Mesenchymal stem cell (in vitro differentiated cells and primary cell): ENCODE measurements at regions not wholly inside any gene's neighbourhood (a gene's known extent, or its start where the extent isn't known, plus 50 kb on each side); places are given as distances from the start of the nearest gene placed in this dataset.
A peak's percentile ranks its signal among the peaks of the same experiment; 100 is the strongest.
"Not testable (repeated sequence)": the region's sequence is repeated elsewhere in the genome, so short reads cannot be mapped to it uniquely, and the experiment has no call there.

ENCODE experiments used
- DNase-seq: peaks from one replicate; pipeline ENCODE4 v3.0.0-alpha.2; 2013
- H2AFZ ChIP-seq: one replicate; pipeline ENCODE4 v1.6.1; 2013; ENCODE audit warnings: low read depth, mild to moderate bottlenecking, control low read depth, inconsistent platforms, low read length, moderate library complexity
- H2AK5ac ChIP-seq: 2 replicates; pipeline ENCODE4 v1.6.1; 2013; ENCODE audit warnings: low read length, moderate library complexity, mild to moderate bottlenecking, inconsistent platforms; ENCODE audit not compliant: severe bottlenecking
- H2BK120ac ChIP-seq: one replicate; pipeline ENCODE4 v1.6.1; 2013; ENCODE audit warnings: low read depth, mild to moderate bottlenecking, inconsistent platforms, low read length, moderate library complexity
- H2BK12ac ChIP-seq, 2 experiments: one replicate each; pipeline ENCODE4 v1.6.1; 2013; ENCODE audit warnings: inconsistent platforms in 2 of 2, low read length in 2 of 2, mild to moderate bottlenecking in 2 of 2, moderate library complexity in 2 of 2, control low read depth in 1 of 2
- H2BK15ac ChIP-seq: one replicate; pipeline ENCODE4 v1.6.1; 2013; ENCODE audit warnings: mild to moderate bottlenecking, low read depth, inconsistent platforms; ENCODE audit not compliant: poor library complexity, severe bottlenecking
- H2BK5ac ChIP-seq: 2 replicates; pipeline ENCODE4 v1.6.1; 2013; ENCODE audit warnings: low read depth, mild to moderate bottlenecking, low read length, control low read depth, inconsistent platforms; ENCODE audit not compliant: poor library complexity, severe bottlenecking
- H3K14ac ChIP-seq, 2 experiments: one replicate each; pipeline ENCODE4 v1.6.1; 2013; ENCODE audit warnings: inconsistent platforms in 2 of 2, low read length in 2 of 2, control low read depth in 1 of 2, mild to moderate bottlenecking in 1 of 2, moderate library complexity in 1 of 2
- H3K18ac ChIP-seq, 2 experiments: one replicate each; pipeline ENCODE4 v1.6.1; 2013; ENCODE audit warnings: inconsistent platforms in 2 of 2, low read length in 2 of 2, control low read depth in 1 of 2, low read depth in 1 of 2, mild to moderate bottlenecking in 1 of 2
- H3K23ac ChIP-seq, 2 experiments: one replicate each; pipeline ENCODE4 v1.6.1; 2013; ENCODE audit warnings: inconsistent platforms in 2 of 2, low read length in 2 of 2, mild to moderate bottlenecking in 2 of 2, moderate library complexity in 2 of 2, control low read depth in 1 of 2
- H3K27ac ChIP-seq: 2 replicates; pipeline ENCODE4 v1.5.1; 2013; ENCODE audit warnings: mild to moderate bottlenecking, moderate library complexity, low read length, control low read depth, inconsistent platforms; ENCODE audit not compliant: poor library complexity, severe bottlenecking
- H3K27me3 ChIP-seq, 2 experiments: 2 replicates each; pipeline versions ENCODE4 v1.6.1 to v1.7.0; 2013; ENCODE audit warnings: low read length in 2 of 2, mild to moderate bottlenecking in 2 of 2, moderate library complexity in 2 of 2, control low read depth in 1 of 2, inconsistent platforms in 1 of 2; ENCODE audit not compliant: control insufficient read depth in 1 of 2, insufficient read depth in 1 of 2
- H3K36me3 ChIP-seq, 2 experiments: 2 replicates each; pipeline versions ENCODE4 v1.6.1 to v1.7.0; 2013; ENCODE audit warnings: low read length in 2 of 2, control low read depth in 1 of 2, inconsistent platforms in 1 of 2, low read depth in 1 of 2, mild to moderate bottlenecking in 1 of 2; ENCODE audit not compliant: insufficient read depth in 2 of 2, control insufficient read depth in 1 of 2
- H3K4ac ChIP-seq, 2 experiments: one replicate each; pipeline ENCODE4 v1.6.1; 2013; ENCODE audit warnings: inconsistent platforms in 2 of 2, low read length in 2 of 2, mild to moderate bottlenecking in 2 of 2, moderate library complexity in 2 of 2, control low read depth in 1 of 2, low read depth in 1 of 2
- H3K4me1 ChIP-seq: 2 replicates; pipeline ENCODE4 v1.6.1; 2013; ENCODE audit warnings: low read depth, low read length, control low read depth; ENCODE audit not compliant: control insufficient read depth, insufficient read depth
- H3K4me2 ChIP-seq: 2 replicates; pipeline ENCODE4 v1.6.1; 2013; ENCODE audit warnings: low read length, mild to moderate bottlenecking, inconsistent platforms; ENCODE audit not compliant: poor library complexity, severe bottlenecking
- H3K4me3 ChIP-seq, 2 experiments: 2 replicates each; pipeline versions ENCODE4 v1.5.1 to v1.7.0; 2013; ENCODE audit warnings: low read length in 2 of 2, mild to moderate bottlenecking in 2 of 2, control low read depth in 1 of 2, low read depth in 1 of 2; ENCODE audit not compliant: insufficient read depth in 1 of 2
- H3K79me1 ChIP-seq: replicated peaks from 2 replicates; pipeline ENCODE4 v1.6.1; 2013; ENCODE audit warnings: mild to moderate bottlenecking, control low read depth, low read length, inconsistent platforms; ENCODE audit not compliant: poor library complexity, severe bottlenecking
- H3K9ac ChIP-seq: 2 replicates; pipeline ENCODE4 v1.7.0; 2013; ENCODE audit warnings: mild to moderate bottlenecking, low read length, moderate library complexity
- H3K9me3 ChIP-seq: 2 replicates; pipeline ENCODE4 v1.7.0; 2013; ENCODE audit warnings: mild to moderate bottlenecking, low read length; ENCODE audit not compliant: control insufficient read depth
- H4K8ac ChIP-seq: one replicate; pipeline ENCODE4 v1.6.1; 2013; ENCODE audit warnings: inconsistent platforms, mild to moderate bottlenecking, low read length, moderate library complexity
- H4K91ac ChIP-seq: one replicate; pipeline ENCODE4 v1.6.1; 2013; ENCODE audit warnings: mild to moderate bottlenecking, low read length, inconsistent platforms
- WGBS: methylation state at CpG from one replicate; pipeline ENCODE4 v1.1.7; 2013; ENCODE audit warnings: mixed read lengths; 5-methylcytosine and 5-hydroxymethylcytosine counted together

- H2BK5ac ChIP-seq, H2BK12ac ChIP-seq, H3K9ac ChIP-seq, H2AFZ ChIP-seq, H3K27ac ChIP-seq, H3K4ac ChIP-seq, H3K23ac ChIP-seq, H3K4me1 ChIP-seq, H2BK15ac ChIP-seq, H4K91ac ChIP-seq, H3K27me3 ChIP-seq, H3K4me3 ChIP-seq, H3K9me3 ChIP-seq, H3K36me3 ChIP-seq, H3K18ac ChIP-seq, DNase-seq, H2AK5ac ChIP-seq, H3K14ac ChIP-seq, H4K8ac ChIP-seq, H3K4me2 ChIP-seq, H3K79me1 ChIP-seq, H2BK120ac ChIP-seq: not testable (repeated sequence)
- WGBS = 93% methylated on average over 6 of the region's 8 CpGs
Observed at GRCh38 chr2:64816526-64816925, 162.8 kb upstream of the SERTAD2 start.

GRCh38 chr2:64817453-64817852 lies 163.7 kb upstream of the SERTAD2 start:
- DNase-seq = no peak
- H4K8ac ChIP-seq = no peak overlapping the region
- no peaks in the 10 kb centered on the region for H3K27me3 ChIP-seq
- no peak overlapping the region for H4K91ac ChIP-seq
- no peak overlapping the region for H3K18ac ChIP-seq
- no peak overlapping the region for H3K4ac ChIP-seq
- no peak overlapping the region for H2BK12ac ChIP-seq
- H3K79me1 ChIP-seq = no peaks in the 10 kb centered on the region
- no peak overlapping the region for H3K4me2 ChIP-seq
- no peak overlapping the region for H2BK15ac ChIP-seq
- no peak overlapping the region for H2AFZ ChIP-seq
- H3K4me1 ChIP-seq = no peaks in the 10 kb centered on the region
- no peak overlapping the region for H2AK5ac ChIP-seq
- H3K36me3 ChIP-seq = no peaks in the 10 kb centered on the region
- no peak overlapping the region for H3K27ac ChIP-seq
- no peak overlapping the region for H2BK5ac ChIP-seq
- no peaks in the 10 kb centered on the region for H3K9me3 ChIP-seq
- H3K4me3 ChIP-seq = no peak overlapping the region
- WGBS = 94% methylated on average over 4 of the region's 4 CpGs
- H2BK120ac ChIP-seq = no peak overlapping the region
- no peak overlapping the region for H3K14ac ChIP-seq
- H3K23ac ChIP-seq = no peak overlapping the region
- H3K9ac ChIP-seq = no peak overlapping the region

GRCh38 chr2:64818664-64819060 lies 164.9 kb upstream of the SERTAD2 start:
- H3K14ac ChIP-seq = peak overlapping the region in 1 of 2 experiments; percentile 75
- peak overlapping the region in 1 of 2 experiments; percentile 40 for H3K18ac ChIP-seq
- no peak overlapping the region for H3K23ac ChIP-seq
- 42% methylated on average over 4 of the region's 4 CpGs for WGBS
- no peak overlapping the region for H3K4me2 ChIP-seq
- H4K8ac ChIP-seq = no peak overlapping the region
- no peaks in the 10 kb centered on the region for H3K9me3 ChIP-seq
- no peak overlapping the region for H3K27ac ChIP-seq
- H2AFZ ChIP-seq = no peak overlapping the region
- H2AK5ac ChIP-seq = no peak overlapping the region
- no peak overlapping the region for H4K91ac ChIP-seq
- no peak overlapping the region for H2BK120ac ChIP-seq
- H3K4me1 ChIP-seq = no peaks in the 10 kb centered on the region
- H3K4ac ChIP-seq = no peak overlapping the region
- no peak overlapping the region for H2BK5ac ChIP-seq
- H2BK12ac ChIP-seq = no peak overlapping the region
- H3K36me3 ChIP-seq = no peaks in the 10 kb centered on the region
- no peak for DNase-seq
- no peak overlapping the region for H3K9ac ChIP-seq
- no peaks in the 10 kb centered on the region for H3K79me1 ChIP-seq
- no peak overlapping the region for H3K4me3 ChIP-seq
- no peak overlapping the region for H2BK15ac ChIP-seq
- H3K27me3 ChIP-seq = no peaks in the 10 kb centered on the region

GRCh38 chr2:64819361-64819760 lies 165.6 kb upstream of the SERTAD2 start:
- Histone ChIP-seq H3K9me3 (no peaks in the 10 kb centered on the region), H3K27me3 (no peaks in the 10 kb centered on the region), H3K14ac (no peak overlapping the region), H4K91ac (no peak overlapping the region), H3K4me2 (no peak overlapping the region), H2BK5ac (no peak overlapping the region), H2AK5ac (no peak overlapping the region), H3K18ac (no peak overlapping the region), H2BK15ac (no peak overlapping the region), H2AFZ (no peak overlapping the region), H3K36me3 (no peaks in the 10 kb centered on the region), H3K79me1 (no peaks in the 10 kb centered on the region), H3K4ac (no peak overlapping the region), H2BK120ac (no peak overlapping the region), H3K4me3 (peak overlapping the region in 1 of 2 experiments; percentile 21), H3K9ac (no peak overlapping the region), H2BK12ac (no peak overlapping the region), H3K23ac (no peak overlapping the region), H4K8ac (no peak overlapping the region), H3K27ac (no peak overlapping the region), H3K4me1 (no peaks in the 10 kb centered on the region)
- DNase-seq = no peak
- WGBS = 84% methylated on average over 2 of the region's 2 CpGs
